H1 (cell line): ENCODE measurements at regions not wholly inside any gene's neighbourhood (a gene's known extent, or its start where the extent isn't known, plus 50 kb on each side); places are given as distances from the start of the nearest gene placed in this dataset.

Source experiments
- ASH2L ChIP-seq: fragments of 200-600, 300-600 bp; sonication (generic); IDR thresholded peaks from one replicate; pipeline ENCODE4 v1.7.1; 2017; ENCODE audit warnings: low read length
- CBX5 ChIP-seq: fragments of 300-800, 300-1000 bp; sonication (generic); IDR thresholded peaks from 2 replicates; pipeline ENCODE4 v1.7.1; 2016; ENCODE audit warnings: antibody characterized with exemption, low read length, low read depth
- CEBPB ChIP-seq: IDR thresholded peaks from 2 replicates; pipeline ENCODE4 v1.6.1; 2012; ENCODE audit warnings: low read depth, low read length
- JUND ChIP-seq: IDR thresholded peaks from 2 replicates; pipeline ENCODE4 v1.6.1; 2011; ENCODE audit warnings: mild to moderate bottlenecking, improper control_type of control experiment, low read length
- RFX5 ChIP-seq: IDR thresholded peaks from 2 replicates; pipeline ENCODE4 v1.6.1; 2011; ENCODE audit warnings: low read depth, low read length, improper control_type of control experiment, borderline replicate concordance
- SP1 ChIP-seq: IDR thresholded peaks from 2 replicates; pipeline ENCODE4 v1.6.1; 2011; ENCODE audit warnings: low read depth, low read length
- TAF1 ChIP-seq: IDR thresholded peaks from 2 replicates; pipeline ENCODE4 v1.6.1; 2011; ENCODE audit warnings: mild to moderate bottlenecking, low read depth, low read length
- TF ChIP-seq, protein P1 (sequence below): IDR thresholded peaks from 2 replicates; pipeline ENCODE4 v1.6.1; 2012; ENCODE audit warnings: low read length, inconsistent platforms

DNA sequence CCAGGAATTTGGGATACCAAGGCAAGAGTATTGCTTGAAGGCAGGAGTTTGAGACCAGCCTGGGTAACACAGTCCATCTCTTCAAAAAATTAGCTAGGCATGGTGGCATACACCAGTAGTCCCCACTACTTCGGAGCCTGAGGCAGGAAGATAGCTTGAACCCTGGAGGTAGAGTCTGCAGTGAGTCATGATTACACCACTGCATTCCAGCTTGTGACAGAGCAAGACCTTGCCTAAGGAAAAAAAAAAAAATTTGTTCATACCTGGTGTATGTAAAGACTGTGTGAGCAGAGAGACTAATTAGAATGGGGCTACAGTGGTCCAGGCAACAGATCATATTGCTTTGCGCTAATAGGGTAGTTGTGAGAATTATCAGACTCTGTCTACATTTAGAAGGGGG lies 778.3 kb upstream of the PCDH20 start (continued):
- TF ChIP-seq JUND (no peak), SP1 (no peak), RFX5 (no peak), CEBPB (no peak), ASH2L (no peak), TAF1 (no peak), CBX5 (no peak)
- TF ChIP-seq, protein P1, sequence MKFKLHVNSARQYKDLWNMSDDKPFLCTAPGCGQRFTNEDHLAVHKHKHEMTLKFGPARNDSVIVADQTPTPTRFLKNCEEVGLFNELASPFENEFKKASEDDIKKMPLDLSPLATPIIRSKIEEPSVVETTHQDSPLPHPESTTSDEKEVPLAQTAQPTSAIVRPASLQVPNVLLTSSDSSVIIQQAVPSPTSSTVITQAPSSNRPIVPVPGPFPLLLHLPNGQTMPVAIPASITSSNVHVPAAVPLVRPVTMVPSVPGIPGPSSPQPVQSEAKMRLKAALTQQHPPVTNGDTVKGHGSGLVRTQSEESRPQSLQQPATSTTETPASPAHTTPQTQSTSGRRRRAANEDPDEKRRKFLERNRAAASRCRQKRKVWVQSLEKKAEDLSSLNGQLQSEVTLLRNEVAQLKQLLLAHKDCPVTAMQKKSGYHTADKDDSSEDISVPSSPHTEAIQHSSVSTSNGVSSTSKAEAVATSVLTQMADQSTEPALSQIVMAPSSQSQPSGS = no peak
